DMS79 (cell line): ENCODE measurements at regions not wholly inside any gene's neighbourhood (a gene's known extent, or its start where the extent isn't known, plus 50 kb on each side); places are given as distances from the start of the nearest gene placed in this dataset.

Experiments used
- DNase-seq: peaks from one replicate; lab custom pipeline; 2025; lab: John Stamatoyannopoulos, UW

DNA sequence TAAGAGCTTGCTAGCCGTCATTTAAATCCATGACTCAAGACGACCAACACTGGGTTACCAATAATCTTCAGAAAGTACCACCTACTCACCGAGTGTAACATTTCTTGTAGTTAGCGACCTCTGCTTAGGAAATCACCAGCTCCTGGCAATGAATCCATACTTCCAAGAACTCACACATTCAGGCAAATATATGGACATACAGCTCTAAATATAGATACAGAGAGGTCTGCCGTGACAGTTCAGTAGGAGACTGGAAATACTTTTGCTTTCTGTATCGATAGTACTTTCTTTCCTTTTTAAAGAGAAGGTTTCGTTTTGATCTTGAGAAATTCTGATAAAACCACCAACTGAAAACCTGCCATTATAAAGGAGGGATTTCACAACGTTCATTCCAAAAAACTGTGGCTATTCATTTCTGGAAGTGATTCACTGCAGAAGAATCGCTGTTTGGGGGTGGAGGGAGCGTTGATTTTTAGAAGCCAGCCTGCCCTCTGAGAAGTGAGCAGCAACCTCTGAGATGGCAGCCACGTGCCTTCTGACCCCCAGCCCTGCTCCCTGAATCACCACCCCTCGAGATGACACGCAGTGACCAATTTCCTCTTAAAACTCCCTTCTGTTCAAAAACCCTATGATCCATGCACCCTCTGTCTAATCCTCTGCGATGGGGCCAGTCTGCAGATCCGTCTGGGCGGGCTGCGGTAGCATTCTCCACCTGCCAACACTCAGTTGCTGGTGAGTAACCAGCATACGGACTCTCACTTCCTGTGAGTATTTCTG is 179.0 kb upstream of the KLF14 start:
- peak; percentile 21 for DNase-seq

DNA sequence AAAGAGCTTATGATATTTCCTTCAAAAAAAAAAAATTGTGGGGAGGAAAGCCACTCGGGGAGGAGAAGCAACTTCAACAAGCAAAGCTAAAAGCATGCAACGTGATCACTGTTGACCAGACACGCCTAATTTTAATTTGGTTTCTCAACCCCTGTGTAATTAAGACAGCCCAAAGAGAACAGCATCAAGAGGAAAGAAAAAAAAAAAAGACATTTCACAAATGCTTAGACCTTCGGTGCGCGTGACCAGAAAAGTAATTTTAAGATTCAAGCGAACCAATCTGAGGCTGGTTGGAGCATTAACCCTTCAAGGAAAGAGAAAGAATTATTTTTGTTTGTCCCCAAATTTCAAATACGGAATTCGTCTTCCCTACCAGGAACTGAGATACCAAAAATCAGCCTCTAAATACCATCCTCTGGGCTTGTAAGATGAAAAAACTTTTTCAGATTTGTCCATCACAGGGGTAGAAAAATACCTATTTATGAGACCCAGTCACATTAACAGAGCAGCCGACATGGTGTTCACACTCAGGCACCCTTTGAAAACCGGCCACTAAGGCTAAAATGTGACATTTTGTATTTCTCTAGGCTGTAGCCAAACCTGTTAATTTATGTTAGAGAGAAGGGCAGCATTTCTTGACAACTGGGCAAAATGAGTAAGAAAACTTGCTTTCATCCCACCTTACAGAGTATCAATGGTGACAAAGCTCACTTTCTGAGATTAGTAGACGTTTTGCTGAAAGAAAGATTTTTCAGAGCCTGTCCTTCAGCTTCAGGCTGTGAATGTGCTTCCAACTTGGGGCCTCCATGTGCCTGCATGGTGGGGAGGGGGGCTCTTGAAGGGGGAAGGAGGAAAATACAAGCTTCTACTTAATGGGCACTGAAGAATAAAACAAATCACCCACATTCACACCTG is 179.9 kb upstream of the KLF14 start:
- no peak for DNase-seq

DNA sequence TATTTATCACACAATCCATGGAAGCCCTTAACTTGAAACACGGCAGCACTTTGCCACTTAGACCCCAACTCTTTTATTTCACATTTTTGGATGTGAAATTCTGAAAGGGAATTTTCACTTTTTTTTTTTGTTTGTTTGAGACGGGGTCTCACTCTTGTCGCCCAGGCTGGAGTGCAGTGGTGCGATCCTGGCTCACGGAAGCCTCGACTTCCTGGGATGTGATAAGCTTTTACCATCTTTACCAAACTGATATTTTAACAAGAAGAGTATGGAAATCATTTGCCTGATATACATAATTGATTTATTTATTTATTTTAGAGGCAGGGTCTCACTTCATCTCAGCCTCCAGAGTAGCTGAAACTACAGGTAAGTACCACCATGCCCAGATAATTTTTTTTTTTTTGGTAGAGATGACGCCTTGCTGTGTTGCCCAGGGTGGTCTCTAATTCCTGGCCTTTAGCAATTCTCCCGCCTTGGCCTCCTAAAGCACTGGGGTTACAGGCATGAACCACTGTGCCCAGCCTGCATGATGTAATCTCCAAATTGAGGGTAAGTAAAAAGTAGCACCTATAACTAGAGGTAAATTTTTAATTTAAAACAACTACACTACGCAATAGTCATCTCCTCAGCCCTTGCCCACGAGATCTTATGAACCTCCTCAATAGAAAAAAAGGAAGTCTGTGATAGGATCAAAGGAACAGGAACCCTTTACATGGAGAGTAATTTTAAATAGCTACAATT is 180.7 kb upstream of the KLF14 start:
- no peak for DNase-seq

DNA sequence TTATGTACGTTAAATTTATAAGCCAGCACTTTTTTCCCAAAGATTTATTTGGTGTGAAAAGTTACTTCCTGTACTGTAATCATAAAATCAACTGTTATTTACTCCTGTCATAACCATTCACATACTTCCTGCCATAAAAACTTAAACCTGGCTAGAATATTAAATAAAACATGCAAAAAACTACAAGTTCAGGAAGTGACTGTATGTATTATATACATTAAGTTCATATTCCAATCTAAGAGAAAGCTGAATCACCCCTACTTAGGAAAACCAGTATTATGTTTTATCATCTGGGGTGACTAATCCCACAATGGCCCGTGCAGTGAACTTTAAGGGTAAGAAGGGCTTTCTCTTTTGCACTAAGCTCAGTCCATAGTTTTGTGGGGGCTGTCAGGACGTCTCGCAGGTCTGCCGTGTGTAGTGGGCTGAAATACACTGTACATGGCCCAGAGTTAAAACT is 183.7 kb upstream of the KLF14 start:
- DNase-seq: no peak

DNA sequence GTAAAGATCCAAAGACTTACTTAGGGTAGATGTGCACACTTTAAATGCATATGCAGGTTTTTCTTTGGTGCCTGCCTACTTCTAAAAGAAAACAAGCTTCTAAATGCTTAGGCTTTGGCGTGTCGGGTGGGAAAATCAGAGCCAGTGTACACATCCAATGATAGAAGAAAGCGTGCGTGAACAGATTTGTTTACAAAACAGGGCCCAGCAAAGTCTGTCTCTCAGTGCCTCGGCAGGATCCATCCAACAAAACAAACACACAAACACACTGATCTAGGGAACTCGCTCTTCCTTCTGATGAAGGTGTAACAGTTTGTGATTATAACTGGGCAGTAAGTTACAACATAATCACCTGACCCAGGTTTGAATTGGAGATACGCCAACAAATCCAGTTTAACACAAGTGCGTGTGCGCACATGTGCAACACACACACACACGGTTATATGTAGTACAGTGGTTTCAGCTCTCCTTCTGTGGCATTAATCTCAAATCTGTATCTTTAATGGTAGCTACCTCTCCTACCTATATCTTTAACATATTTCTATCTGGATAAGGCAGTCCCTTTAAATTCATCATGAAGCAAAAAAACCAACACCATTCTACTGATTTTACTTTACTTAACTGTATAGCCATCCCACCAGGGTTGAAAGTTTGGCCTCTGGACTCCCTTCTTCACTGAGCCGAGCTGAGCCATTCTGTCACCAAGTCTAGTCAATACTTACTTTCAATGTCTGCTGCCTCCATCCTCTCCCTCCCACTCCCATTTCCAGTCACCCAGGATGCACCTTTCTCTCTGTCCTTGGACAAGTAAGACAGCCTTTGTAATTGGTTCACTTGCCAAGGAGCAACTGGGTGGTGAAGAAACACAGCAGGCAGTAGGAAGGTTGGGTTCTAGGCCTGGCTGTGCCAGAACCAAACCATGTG is 184.4 kb upstream of the KLF14 start:
- DNase-seq: no peak

DNA sequence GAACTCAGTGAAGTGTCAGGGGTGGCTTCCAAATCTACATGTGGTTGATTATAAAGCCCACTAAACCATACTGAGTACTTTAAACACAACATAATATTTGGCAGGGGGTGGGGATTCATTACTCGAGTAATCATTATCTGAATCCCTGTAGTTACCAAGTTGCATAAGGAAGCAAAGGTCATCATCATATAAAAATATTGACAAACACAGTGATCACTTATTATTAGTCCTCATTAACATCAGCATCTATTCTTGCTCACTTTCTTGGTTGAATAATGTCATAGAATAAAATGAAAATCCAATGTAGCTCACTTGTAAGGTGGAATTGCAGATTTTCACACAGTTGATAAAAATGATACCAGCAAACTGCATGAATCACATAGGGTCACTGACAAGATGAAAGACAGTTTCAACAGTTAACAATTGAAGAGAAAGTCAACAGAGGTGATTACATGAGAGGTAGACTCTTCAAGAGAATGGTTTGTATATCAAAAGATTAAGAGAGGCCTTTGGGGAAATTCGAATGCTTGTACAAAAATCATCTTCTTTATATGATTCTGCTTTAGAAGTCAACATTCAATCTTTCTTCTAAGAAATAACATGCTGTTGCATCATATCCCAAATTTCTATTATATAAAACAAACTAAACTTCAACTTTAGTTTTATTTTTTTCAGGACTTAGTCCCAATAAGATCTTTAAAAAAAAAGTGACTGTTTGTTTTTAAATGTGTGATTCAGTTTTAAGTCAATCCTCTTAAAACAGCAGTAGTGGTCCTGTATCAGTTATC is 185.5 kb upstream of the KLF14 start:
- no peak for DNase-seq

DNA sequence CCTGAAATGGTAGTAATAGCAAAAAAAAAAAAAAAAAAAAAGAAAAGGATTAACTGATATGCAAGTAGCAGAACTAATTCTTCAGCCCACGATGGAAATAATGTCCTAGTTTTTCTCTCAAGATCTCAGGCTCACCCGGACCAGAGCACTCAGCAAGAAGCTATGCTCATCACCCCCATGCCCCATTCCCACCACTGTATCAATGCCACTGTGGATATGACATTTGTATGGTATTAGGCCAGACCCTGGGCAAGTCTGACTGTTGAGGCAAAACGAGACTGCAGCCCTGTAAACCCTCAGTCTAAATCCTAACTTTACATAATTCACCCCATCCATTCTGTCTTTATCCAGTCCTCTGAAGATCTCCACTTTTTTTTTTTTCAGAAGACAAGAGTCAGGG is 186.1 kb upstream of the KLF14 start:
- no peak for DNase-seq

DNA sequence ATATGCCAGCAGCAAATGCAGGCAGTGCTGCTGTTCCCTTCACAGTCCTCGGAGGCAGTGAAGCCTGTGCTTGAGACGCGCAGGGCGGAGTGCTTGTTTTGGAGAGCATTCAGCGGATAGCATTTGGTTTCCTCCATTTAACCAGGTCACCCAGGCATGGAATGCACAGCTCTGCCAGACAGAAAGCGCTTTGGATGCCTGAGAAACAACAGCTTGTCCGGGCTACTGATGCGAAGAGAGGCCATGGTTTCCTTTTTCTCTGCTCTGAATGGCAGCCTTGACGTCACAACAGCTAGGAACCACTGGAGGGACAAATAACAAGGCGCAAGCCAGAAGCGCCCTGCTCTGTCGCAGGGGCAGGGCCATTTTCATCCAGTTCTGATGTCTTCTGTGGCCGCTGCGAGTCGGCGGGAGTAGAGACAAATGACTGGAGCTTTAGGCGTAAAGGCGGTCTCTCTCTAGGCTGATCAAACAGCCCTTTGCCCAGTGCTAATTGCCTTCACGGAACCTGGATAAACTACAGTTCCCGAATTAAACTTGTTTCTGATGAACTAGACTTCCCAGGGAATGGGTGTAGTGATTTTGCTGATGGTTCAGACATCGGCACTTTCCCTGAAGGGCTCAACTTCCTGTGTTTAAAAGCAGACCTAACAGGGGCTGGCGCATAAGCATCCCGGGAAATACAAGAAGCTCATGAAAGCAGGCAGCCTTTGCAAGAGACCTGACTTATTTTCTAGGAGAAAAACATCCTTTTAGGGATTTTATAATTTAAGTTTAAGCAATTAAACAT is 187.6 kb upstream of the KLF14 start:
- DNase-seq: no peak

DNA sequence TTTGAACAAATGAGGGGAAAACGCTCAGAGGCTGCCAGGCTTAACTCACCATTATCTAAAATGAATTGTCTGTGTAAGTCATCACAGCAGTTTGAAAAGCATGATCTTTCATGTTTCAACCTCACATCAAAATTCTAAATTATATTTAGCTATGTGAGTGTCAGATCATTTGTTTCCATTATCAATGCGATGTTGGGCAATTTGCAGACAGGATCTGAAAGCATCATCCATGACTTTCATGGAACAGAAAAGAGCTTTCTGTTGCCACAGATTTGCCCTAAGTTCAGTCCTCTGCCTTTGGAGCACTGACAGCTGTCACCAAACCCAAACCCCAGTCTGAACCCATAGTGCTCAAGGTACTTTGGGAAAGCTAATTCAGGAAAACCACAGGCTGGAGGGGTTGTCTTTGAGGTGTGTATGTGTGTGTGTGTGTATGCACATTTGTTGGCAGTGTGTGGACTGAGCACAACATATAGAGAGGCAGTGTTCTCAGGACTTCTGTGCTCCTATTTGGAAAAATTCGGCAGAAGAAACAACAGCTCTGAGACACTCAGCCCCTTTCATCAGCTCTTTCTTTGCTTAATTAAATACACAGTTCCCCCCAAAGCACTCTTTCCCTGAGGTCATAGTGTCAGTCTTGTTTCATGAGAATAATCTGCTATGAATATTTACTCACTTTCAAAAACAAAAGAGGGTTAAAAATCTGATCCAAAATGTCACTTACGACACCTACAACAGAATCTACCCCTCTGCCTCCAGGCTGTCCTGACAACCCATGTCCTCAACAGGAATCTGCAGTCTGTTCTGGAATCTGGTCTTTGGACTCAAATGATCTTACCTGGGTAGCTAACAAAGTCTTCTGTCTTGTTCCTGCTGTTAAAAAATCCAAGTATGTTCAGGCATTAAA is 188.5 kb upstream of the KLF14 start:
- no peak for DNase-seq

DNA sequence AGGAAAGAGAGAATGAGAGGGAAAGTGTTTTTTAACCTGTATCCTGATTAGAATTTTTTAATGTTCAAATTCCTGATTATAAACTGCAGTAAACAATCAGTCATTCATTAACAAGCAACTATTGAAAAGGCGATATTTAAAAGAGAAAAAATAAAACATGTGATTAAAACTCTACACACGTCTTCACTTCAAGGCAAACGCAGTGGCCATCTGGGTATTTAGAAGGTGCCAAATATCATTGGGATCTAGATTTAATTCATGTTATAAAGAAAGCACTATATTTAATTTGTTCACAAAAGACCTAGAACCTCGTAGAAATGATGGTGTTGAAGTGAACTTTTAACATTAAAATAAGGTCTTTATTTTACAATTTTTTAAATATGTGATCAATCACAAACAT is 189.4 kb upstream of the KLF14 start:
- DNase-seq: no peak

DNA sequence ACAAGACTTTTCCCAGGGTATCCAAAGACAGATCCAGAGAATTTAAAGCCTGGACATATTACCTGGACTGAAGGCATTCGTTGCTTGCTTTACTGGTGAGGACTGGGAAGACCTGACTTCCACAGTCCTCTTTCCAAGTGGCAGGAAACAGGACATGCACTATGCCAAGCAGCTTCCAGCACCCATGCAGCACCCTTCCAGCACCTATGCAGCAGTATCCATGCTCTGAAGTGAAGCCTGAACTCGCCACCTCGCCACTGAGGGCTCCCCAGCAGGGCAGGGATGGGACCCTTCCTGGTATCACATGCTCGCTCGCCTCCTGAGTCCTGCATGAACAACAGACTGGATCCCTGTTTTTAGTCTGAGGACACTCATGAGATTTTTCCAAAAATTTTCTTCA is 189.9 kb upstream of the KLF14 start:
- DNase-seq: no peak

DNA sequence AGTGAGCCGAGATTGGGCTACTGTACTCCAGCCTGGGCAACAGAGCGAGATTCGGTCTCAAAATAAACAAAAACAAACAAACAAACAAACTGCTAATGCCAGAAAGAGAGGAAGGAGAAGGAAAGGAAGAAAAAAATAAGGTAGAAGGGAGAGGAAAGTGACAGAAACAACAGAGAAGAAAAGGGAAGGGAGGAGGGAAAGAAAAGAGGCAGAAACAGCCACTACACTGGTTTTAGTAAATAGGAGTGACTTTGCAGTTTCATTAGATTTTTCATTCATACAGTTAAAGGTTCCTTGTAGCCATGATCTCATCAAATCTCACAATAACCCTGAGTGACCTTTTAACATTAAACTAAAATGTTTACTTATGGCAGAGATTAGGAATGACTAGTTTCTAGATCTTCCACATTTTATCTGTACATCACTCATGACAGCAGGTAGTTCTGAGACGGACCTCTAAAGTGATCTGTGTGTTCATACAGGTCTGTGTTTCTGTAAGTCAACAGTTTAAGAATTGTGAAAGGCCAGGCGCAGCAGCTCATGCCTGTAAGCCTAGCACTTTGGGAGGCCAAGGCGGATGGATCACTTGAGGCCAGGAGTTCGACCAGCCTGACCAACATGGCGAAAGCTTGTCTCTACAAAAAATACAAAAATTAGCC is 191.3 kb upstream of the KLF14 start:
- no peak for DNase-seq

DNA sequence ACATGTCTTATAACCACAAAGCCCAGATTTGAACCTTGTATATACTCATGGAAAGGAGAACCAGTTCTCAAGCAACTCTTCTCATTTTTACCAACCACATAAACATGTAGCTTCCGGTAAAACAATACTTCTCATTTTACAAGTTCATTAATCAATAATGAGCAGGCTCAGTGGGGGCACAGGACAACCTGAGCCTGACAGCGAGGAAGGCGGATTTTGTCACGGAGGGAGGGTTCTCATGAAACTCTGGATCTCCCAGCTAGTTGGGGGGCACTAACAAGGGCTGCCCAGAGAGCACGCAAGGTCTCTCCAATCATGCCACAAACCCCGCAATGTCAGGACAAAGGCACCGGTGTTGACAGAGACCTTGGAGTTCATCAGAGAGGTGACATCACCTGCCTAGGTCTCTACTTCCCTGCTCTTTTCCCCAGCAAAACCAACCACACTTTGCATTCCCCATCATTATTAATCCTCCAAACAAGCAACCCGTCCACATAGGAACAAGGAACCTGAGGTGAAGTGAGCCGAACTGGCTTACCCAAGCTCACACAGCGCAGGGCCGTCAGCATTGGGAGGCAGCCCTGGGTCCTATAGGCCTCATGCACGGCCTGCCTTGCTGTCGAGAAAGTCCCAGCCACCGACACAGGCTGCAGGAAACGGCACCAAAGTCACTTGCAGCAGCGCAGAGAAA is 192.1 kb upstream of the KLF14 start:
- no peak for DNase-seq

DNA sequence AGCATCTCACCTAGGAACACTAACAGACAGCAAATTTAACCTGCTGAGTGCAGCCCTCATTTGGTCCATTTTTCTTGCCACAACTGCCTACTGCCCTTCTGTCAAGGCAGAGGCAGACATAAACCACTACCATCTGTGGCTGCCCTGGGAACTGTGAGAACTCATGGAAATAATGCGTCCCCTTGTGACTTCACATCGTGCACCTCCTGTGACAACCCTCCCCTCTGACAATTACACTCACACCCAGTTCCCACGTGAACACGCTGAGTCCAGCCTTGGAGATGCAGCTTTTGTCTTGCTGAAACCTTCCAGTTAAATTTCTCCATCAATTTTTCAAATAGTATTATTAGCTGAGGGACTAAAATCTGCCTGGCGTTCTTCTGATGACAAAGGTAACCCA is 193.1 kb upstream of the KLF14 start:
- no peak for DNase-seq

DNA sequence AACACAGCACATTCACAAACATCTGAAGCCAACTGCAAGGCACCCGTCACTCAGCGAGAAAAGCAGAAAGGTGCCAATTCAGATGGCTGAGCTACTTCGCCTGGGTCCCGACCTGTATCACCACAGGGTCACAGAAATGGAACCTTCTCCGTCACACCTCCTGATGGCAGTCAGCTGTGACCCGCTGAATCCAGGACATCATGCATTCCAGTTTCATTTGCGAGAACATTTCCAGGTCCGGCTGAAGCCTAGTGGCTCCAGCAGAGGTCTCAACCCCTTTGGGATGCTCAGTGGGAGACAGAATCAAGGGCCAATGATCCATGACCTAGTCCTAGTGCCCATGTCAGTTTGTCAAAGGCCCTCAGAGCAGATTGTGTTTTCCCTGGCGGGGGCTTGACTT is 193.6 kb upstream of the KLF14 start:
- no peak for DNase-seq

DNA sequence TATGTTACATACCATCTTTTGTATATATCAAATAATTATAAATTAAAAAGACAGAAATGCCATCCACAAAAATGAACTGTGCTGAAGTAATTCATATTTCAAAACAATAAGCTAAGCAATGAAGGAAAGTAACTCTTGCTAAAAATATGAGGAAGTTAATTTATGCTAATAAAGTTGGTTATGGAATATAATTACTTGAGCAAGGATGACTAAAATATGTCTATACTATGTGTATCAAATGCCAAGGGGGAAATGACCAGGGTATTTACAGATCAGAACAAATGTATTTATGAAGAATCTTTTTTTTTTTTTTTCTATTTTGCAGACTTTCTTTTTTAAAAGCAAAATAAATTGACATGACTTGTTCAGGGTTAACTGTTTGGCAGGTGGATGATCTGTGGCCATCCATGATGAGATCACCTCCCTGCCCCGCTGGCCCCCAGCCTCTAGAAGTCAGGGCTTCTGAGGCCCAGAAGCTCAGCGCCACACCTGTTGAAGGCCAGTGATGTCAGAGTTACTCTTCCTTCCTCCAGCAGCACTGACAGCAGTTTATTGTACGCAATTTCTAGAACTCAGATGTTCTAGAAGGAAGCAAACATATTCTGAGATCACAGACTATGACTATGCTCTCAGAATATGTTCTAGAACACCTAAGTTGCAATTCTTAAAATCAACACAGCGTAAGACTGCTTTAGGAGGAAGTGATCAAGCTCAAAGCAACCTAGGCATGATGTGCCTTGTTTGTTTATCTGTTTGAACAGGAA is 196.1 kb upstream of the KLF14 start:
- DNase-seq: no peak

DNA sequence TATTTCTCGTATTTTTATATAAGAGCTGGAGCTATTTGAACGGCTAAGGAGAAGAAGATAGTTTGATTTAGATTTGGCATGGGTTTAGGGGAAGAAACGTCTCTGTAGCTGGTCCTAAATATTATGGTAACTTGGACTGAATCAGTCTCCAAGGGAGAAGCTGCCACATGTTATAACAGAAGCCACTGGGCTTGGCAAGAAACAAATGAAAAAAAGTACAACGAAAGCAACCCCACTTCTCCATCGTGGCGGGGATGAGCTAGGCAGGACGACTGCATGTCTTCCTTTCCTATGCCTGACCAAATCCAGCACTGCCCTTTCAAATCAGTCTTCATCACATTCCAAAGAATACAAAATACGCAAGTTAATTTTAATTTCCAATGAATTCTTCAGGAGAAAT is 196.7 kb upstream of the KLF14 start:
- no peak for DNase-seq
